Fibroblast of skin of right biceps (primary cell): ENCODE measurements at regions not wholly inside any gene's neighbourhood (a gene's known extent, or its start where the extent isn't known, plus 50 kb on each side); places are given as distances from the start of the nearest gene placed in this dataset.

Experiments
- DNase-seq: peaks from one replicate; pipeline ENCODE4 v3.0.0-alpha.2; 2013

DNA sequence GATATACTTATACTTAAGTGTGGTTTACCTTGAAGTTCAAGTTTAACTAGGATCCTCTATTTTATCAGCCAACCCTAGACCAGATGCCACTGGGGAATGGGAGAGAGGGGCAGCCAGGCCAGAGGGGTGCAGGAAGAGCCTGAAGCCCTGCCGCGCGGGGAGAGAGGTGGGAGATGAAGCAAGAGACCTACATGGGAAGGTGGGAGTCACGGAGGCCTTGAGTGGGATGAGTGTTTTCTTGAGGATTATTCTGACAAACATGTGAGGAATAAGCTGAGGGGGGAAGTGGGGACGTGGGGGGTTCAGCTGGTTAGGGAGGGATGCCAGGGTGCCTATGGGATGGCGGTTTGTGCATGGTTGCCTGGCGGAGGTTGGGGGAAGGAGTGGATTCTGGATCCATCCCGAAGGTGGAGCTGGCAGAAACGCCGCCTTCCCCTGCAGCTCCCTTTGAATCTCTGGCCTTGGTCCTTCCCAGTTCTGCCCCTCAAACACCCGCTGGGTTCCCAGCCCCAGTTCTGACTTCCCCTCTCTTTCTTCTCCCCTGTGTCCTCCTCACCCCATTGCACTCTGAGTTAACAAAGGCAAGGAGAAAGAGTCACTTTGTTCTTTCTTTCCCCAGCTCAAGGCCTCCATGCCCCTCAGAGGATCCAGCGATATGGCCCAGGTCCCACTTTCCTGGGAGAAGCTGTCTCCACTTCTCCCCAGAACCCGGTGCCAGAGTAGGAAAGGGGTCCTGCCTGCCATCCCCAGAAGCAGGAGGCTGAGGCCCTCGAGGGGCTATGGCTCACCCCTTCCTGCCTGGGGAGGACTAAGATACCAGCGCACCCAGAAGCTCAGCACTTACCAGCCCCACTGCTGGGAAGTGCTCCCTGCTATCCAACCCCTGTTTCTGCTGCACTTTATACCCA lies 274.2 kb downstream of the UACA start:
- DNase-seq = no peak

DNA sequence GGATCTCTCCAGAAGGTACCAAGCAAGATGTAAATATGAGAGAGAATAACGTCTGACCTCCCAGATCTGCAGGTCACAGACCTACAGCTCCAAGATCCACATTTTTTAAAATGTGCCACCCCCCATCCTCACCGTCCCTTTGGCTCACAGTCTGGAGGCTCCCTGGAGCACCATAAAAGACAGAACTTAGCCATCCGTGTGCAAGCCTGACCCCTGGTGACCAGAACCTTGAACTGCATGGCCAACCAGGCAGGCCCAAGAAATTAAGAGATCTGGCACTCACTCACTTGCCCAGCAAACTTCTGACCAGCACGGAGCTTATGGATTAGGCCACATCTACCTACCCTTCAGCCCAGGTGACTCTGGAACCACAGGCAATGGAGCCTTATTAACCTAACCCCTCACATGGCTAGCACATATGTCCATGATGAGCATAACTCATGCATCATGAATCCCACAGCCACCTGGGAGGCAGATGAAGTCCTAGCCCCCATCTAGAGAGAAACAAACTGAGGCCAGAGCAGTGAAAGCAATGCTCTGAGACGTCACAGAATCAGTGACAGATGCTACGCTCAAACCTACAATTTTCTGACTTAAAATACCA lies 275.3 kb downstream of the UACA start:
- peak; percentile 68 for DNase-seq

DNA sequence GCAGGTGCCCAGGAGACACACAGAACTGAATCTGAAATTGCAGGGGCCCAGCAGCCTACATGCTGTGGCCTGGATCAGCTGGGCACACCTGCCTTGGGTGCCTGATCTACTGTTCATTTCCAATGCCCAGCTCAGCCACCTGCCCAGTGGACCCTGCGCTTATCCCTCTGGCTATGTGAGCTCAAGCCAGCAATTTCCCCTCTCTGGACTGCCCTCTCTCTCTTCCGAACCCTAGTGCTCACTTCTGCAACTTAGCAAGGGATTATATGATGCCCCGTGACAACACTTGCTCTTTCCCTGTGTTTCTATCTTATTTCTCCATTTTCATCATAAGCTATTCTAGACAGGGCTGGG lies 276.0 kb downstream of the UACA start:
- no peak for DNase-seq

DNA sequence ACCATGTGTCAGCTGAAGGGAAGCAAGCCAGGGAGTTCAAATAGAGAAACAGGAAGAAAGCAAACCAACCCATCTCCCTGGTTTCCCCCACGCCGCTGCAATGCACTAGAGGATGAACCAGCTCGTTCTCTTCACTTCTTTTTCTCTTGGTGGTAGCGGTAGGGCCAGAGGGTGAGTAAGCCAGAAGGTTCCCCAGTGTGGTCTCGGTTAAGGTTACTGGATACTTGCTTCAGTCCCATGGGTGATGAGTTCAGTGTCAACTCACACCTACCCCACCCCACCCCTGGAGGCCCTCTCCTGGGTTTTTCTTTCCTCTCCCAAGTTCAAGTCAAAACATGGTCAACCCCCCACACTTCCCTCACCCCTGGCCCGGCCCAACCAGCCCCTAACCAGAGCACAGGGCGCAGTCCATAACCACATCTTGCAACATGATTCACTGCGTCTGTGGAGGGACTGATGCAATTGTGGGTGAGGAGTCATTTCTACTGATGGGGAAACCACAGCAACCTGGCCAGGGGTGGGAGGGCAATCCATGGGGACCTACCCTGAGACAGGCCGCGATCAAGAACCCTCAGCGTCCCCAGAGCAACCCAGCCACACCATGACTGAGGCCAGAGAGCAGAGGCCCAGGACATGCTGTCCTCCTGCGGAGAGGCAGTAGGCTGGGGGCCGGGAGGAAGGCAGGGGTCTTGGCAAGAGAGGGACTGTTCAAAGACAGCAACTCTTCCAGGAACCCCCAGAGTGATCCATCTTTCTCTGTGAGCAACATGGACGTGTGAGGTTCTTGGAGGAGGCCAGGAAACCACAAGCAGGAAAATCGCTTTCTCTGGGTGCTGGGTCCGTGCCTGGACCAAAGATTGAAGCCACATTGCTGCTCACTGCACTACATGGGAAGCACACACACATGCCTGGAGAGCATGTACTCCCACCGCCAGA lies 276.6 kb downstream of the UACA start:
- peak; percentile 99 for DNase-seq

DNA sequence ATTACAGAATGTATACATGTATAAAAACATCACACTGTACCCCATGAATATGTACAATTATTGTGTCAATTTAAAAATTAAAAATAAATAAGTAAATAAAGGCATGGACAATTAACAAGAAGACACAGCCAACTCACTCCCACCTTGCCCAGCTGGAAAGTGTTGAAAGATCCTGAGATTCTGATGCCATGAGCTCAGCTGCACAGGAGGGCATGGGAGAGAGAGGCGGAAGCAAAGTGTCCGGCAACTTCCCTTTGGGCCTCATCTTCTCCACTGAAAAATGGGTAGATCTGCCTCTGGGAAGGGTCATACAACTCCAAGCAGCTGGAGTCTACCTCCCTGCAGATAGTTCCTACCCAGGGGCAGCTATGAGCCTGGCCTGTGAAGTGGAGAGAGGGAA lies 277.3 kb downstream of the UACA start:
- DNase-seq = no peak

DNA sequence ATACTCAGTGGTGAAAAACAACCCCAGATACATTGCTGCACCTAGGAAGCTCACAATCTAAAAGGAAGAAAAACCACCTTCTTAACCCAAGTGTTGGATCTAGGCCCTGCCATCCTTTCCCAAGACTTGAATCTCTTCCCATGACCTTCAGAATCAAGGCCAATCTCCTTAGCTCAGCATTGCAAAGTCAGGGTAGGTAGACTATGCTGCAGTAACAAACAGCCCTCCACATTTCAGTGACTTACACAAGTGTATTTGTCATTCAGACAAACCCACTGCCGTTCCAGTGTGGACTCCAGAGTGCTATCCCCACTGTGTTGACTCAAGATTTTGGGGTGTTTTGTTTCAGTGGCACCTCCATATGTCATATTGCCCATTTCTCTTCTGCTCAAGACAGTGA lies 278.4 kb downstream of the UACA start:
- no peak for DNase-seq

DNA sequence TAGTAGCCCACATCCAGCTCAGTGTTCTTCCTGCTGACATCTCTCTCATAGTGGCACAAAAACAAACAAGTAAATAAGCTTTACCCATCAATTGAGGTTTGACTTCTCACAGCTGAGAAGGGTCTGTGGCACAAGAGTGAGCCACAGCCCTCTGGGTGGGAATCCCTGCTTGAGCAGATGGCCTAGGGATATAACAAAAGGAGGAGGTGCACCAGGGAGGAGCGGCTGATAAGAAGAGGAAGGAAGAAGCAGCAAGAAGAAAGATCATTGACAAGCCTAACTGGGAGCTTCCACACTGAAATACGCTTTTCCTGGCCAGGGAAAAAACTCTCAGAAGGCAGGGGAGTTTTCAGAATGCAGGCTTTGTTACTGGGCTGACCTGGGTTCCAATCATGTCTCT lies 279.8 kb downstream of the UACA start:
- no peak for DNase-seq

DNA sequence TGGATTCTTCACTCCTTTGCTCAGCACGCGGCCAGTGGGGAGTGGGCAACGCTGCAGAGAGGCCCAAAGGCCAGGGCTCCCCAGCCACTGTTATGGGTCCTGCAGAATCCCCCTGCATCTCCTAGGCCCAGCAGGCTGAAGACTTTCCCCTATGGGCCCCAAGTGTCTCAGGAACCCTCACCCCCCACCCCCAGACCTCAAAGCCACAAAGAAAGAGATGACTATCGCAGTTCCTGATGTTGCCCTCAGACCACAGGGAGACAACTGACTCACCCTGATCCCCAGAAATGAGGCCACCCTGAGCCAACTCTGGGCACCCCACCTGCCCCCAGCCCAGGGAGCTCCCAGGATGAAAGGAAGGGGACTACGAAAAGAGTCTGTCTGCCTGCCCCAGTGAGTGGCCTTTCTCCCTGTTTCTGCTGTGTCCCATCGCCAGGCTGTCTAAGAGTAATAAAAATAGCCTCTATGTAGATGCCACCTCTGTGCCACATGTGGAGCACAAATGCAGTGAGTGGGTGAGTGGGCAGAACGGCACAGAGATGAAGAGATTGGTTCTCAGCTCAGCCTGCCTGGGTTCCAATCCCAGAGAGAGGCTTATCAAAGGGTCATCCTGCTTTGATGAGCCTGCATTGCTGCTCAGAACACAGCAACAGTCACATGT lies 283.0 kb downstream of the UACA start:
- peak; percentile 19 for DNase-seq

DNA sequence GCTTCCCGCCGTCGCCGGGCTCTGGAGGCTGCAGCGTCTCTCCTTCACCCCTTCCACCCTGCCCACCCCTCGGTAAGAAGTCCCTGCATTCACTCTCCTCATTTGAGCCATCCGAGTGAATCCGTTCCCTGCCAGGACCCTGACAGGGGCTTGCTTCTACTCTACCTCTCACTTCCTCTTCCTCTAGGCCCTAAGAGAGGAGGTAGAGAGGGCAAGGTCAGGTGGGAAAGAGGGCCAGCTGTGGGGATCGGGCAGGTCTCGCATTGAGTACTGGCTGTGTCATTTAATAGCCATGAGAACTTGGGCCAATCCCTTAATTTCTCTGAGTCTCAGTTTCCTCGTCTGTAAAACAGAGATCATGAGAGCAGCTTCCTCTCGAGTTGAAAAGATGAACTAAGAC lies 283.6 kb downstream of the UACA start:
- DNase-seq = no peak

DNA sequence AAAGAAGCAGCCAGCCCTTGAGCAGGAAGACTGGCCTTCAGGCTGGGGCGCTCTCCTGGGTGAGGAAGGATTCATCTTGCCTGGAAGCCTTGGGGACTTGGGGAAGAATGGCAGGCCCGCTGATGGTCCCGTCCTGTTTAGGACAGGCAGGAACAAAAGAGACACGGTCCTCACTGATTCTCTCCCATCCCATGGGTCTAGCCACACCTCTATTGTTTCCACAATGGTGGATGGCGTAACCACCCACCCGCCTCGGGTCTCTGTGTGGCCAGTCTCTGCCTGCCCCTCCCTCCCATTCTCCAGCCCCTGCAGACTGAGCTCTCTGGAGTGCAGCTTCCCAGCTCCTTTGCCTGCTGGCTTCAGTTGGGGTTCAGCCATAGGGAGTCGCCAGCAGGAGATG lies 284.3 kb downstream of the UACA start:
- DNase-seq = no peak

DNA sequence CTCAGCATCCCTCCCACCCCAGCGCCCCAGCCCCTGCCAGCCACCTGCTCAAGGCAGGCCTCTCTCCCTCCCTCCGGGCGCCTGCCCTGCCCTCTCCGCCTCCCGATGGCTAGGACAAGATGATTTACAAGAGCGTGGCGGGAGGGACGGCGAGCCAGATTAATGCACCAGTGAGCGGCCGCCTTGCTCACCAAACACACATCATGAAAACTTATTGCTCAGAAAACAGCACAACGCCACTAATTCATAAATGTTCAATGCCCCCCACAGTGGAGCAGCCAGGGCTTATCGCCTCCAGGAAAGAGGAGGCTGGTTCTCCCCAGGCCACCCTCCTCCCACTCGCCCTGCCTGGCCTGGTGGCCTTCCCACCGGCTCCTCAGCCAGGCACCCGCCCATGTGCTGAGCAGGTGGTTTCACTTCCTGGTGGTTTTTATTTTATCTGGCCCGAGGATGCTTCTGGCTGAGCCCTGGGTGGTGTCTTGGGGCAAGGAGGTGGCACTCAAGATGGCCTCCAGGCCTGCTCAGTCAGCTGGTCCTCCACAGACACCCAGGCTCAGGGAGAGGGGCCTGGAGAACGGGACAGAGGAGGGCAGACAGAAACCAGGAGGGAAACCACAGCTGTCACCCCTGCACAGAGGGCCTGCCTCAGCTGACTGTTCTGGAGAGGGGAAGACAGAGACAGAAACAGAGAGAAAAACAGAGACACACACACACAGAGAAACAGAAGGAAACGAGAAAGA lies 284.9 kb downstream of the UACA start:
- DNase-seq = no peak

DNA sequence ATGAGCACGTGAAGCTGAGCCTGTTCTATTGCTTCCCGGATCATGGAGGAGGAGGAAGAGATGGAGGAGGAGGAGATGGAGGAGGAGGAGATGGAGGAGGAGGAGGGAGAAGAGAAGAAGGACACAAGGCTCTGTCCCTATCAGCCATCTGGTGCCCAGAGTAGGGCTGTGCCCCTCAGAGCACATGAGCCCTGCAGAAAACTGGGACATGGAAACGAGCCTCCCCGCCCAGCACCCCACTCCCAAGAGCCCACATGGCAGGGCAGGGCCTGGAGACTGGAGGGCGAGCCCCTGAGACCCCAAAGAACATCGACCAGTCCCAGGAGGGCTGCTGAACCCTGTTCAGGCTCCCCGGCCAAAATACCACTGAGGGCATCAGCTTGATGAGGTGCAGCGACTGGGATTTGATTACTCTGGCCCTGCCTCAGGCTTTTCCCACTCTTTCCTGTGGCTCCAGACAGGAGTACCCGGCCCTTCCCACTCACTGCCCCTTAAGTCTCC lies 285.6 kb downstream of the UACA start:
- DNase-seq = no peak

DNA sequence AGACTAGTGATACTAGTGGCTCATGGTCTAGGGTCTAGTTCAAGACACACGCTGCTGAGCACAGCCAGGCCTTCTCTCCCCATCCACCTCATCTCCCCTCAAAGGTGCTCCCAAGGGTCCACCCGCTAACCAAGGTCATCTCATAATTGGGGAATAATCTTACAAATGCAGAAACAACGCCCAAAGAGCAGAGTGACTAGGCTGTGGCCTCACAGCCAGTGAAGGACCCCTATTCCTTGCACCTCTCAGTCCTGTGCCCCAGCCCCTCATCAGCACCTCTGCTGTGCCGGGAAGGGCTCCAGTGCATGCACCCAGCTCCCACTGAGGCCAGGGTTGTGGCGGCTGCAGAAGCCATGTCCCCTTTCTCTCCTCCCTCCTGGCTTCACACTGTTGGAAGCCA lies 286.9 kb downstream of the UACA start:
- DNase-seq = no peak

DNA sequence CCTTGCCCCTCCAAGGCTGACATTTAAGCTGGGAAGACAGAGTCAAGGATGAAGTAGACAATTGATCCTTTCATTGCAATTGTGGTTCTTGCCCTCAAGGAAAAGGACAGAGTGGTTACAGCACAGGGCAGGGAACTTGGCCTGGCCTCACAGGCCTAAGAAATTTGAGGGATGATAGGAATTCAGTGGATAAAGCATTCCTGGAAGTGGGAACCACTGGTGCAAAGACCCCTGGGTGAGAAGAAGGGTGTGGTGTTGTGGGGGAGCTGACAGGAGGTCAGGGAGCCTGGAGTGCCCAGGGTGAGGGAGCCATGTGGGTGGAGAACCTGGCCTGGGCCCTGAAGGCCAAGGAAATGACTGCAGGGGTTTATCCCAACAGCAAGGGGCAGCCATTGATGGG lies 287.4 kb downstream of the UACA start:
- DNase-seq = no peak

DNA sequence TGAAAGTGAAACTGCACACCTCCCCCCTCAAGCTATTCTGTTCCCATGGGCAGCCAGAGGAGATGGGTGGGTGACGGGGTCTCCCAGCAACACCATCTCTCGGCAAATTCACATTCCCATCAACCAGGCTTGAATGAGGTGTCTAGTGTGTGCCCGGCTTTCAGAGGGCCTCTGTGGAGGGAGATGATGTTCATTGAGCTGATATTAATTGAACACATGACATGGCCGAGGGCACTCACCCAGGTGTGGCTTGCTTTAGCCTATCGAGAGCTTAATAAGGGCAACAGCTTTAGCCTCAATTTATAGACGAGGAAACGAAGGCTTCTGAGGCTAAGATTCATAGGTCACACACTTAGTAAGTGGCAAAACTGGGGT lies 288.0 kb downstream of the UACA start:
- DNase-seq = no peak

DNA sequence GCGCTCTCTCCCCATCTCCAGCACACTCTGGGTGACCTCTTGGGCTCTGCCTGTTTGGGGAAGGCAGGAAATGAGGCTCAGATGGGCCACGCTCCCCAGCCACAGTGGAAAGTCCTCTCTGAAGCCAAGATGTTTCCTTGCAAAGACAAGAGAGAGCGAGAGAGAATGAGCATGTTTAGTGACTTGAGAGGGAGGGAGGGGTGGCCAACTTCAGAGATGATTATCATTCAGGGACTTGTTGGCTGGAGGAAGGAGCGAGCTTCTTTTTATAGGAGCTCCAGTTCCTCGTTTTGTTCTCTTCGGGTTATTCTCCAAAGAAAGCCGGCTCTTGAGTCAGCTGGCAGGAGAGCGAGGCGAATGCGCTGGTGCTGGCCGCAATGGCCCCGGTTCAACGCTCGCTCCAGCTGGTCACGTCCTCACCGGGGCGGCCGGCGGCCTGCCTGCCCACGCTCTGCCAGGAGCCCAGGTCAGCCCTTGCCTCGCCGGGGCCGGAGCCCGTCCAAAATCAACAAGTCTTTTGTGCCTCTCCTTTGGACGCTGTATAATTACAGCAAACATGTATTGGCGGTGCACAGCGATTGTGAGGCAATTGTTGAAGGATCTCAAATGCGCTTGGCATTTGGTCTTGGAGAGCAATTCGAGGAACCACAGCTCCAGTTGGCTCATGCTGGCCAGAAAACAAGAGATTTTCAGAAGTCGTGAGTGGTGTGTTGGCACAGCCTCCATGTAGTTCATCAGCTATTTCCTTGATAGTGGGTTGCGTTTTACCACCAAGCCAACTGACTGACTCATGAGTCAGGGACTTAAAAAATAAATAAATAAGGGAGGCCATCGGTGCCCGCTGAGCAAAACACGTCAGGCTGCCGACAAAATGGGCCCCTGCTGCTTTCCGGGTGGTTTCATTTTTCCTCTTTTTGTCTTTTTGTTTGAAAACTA lies 288.6 kb downstream of the UACA start:
- peak; percentile 78 for DNase-seq

DNA sequence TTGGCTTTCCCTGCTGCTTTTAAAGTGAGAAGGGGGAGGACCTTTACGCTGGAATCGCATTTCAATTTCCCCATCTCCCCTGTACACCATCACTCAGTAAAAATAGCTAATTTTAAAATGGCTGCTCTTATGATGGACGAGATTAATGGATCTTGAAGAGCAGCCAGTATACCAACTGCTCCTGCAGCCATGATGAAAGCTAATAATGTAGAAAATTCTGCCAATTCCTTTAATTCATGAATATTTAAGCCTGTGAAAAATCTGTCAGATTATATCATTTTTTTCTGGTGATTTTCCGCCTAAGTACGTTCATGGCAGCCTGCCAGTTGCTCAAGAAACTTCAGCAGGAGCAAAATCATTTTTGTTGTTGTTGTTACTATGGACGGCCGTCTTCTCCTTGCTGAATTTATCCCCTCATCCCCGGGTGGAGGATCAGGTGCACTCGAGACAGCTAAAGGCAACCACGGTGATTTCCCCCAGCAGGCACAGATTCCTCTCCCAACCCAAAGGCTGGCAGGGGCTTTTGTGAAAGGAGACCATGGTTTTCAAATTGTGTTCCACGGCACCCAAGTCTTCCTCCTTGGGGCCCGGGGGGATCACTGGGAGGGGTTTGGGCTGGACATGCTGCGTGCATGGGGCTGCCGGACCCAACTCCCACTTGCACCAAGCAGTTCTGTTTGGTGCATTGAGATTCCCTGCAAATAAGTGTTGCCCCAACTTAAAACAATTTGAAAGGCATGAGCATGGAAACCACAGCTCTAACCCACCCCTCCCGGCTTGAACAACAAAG lies 289.6 kb downstream of the UACA start:
- peak; percentile 46 for DNase-seq

DNA sequence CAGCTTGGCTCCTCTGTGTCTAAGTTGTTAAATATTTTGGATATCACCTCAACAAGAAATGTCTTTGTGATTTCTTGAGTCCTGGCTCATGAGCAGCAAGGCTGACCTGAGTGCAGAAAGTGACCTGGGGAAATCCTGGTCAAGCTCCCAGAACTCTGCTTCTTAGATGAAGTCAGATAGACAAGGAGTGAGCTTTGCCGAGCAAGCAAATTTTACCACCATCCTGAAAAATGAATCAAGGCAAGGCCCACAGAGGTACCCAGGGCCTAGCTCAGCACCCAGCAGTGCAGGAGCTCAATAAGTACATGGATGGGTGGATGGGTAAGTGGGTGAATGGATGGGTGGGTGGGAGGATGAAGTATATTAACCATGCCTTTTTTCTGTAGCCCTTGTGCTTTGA lies 291.8 kb downstream of the UACA start:
- DNase-seq = no peak

DNA sequence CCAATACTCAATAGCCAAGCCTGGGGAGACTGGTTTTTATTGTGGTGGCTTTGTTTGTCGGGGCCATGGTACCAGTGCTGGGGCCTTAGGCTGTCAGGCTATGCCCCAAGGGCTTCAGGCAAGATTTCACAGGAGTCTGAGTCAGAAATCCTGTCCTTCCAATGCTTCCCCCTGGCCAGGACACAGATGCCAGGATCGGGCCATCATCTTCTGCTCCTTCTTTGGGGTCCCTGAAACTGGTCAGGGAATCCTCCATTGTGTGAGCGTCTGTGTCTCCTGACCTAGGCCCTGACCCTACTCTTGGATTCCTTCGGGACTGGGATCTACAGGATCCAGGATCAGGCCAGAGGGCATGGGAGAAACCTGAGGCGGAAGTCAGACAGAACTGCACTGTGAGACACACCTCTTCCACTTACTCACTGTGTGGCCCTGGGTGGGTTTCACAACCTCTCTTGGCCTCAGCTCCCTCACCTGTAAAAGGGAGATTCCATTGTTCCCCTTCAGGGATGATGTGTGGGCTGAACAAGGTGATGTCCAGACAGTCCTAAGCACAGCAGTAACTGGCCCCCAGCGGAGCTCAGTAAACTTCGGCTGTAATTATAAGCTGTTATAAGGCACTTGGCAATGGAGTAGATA lies 292.7 kb downstream of the UACA start:
- no peak for DNase-seq
